ENCODE measurements at regions not wholly inside any gene's neighbourhood (a gene's known extent, or its start where the extent isn't known, plus 50 kb on each side); places are given as distances from the start of the nearest gene placed in this dataset.

GRCh38 chr5:102561894-102562760 lies 63.3 kb upstream of the SLCO6A1 start (continued):
- TF ChIP-seq CHD7 (IDR thresholded peaks at IDR 0.05; ENCODE audit: insufficient replicate concordance, low read length) = no peak
